Mesenchymal stem cell (in vitro differentiated cells and primary cell): ENCODE measurements at regions not wholly inside any gene's neighbourhood (a gene's known extent, or its start where the extent isn't known, plus 50 kb on each side); places are given as distances from the start of the nearest gene placed in this dataset.

Source experiments
- DNase-seq: peaks from one replicate; pipeline ENCODE4 v3.0.0-alpha.2; 2013
- H2AFZ ChIP-seq: one replicate; pipeline ENCODE4 v1.6.1; 2013; ENCODE audit warnings: low read depth, mild to moderate bottlenecking, control low read depth, inconsistent platforms, low read length, moderate library complexity
- H2AK5ac ChIP-seq: 2 replicates; pipeline ENCODE4 v1.6.1; 2013; ENCODE audit warnings: low read length, moderate library complexity, mild to moderate bottlenecking, inconsistent platforms; ENCODE audit not compliant: severe bottlenecking
- H2BK120ac ChIP-seq: one replicate; pipeline ENCODE4 v1.6.1; 2013; ENCODE audit warnings: low read depth, mild to moderate bottlenecking, inconsistent platforms, low read length, moderate library complexity
- H2BK12ac ChIP-seq, 2 experiments: one replicate each; pipeline ENCODE4 v1.6.1; 2013; ENCODE audit warnings: inconsistent platforms in 2 of 2, low read length in 2 of 2, mild to moderate bottlenecking in 2 of 2, moderate library complexity in 2 of 2, control low read depth in 1 of 2
- H2BK15ac ChIP-seq: one replicate; pipeline ENCODE4 v1.6.1; 2013; ENCODE audit warnings: mild to moderate bottlenecking, low read depth, inconsistent platforms; ENCODE audit not compliant: poor library complexity, severe bottlenecking
- H2BK5ac ChIP-seq: 2 replicates; pipeline ENCODE4 v1.6.1; 2013; ENCODE audit warnings: low read depth, mild to moderate bottlenecking, low read length, control low read depth, inconsistent platforms; ENCODE audit not compliant: poor library complexity, severe bottlenecking
- H3K14ac ChIP-seq, 2 experiments: one replicate each; pipeline ENCODE4 v1.6.1; 2013; ENCODE audit warnings: inconsistent platforms in 2 of 2, low read length in 2 of 2, control low read depth in 1 of 2, mild to moderate bottlenecking in 1 of 2, moderate library complexity in 1 of 2
- H3K18ac ChIP-seq, 2 experiments: one replicate each; pipeline ENCODE4 v1.6.1; 2013; ENCODE audit warnings: inconsistent platforms in 2 of 2, low read length in 2 of 2, control low read depth in 1 of 2, low read depth in 1 of 2, mild to moderate bottlenecking in 1 of 2
- H3K23ac ChIP-seq, 2 experiments: one replicate each; pipeline ENCODE4 v1.6.1; 2013; ENCODE audit warnings: inconsistent platforms in 2 of 2, low read length in 2 of 2, mild to moderate bottlenecking in 2 of 2, moderate library complexity in 2 of 2, control low read depth in 1 of 2
- H3K27ac ChIP-seq: 2 replicates; pipeline ENCODE4 v1.5.1; 2013; ENCODE audit warnings: mild to moderate bottlenecking, moderate library complexity, low read length, control low read depth, inconsistent platforms; ENCODE audit not compliant: poor library complexity, severe bottlenecking
- H3K27me3 ChIP-seq, 2 experiments: 2 replicates each; pipeline versions ENCODE4 v1.6.1 to v1.7.0; 2013; ENCODE audit warnings: low read length in 2 of 2, mild to moderate bottlenecking in 2 of 2, moderate library complexity in 2 of 2, control low read depth in 1 of 2, inconsistent platforms in 1 of 2; ENCODE audit not compliant: control insufficient read depth in 1 of 2, insufficient read depth in 1 of 2
- H3K36me3 ChIP-seq, 2 experiments: 2 replicates each; pipeline versions ENCODE4 v1.6.1 to v1.7.0; 2013; ENCODE audit warnings: low read length in 2 of 2, control low read depth in 1 of 2, inconsistent platforms in 1 of 2, low read depth in 1 of 2, mild to moderate bottlenecking in 1 of 2; ENCODE audit not compliant: insufficient read depth in 2 of 2, control insufficient read depth in 1 of 2
- H3K4ac ChIP-seq, 2 experiments: one replicate each; pipeline ENCODE4 v1.6.1; 2013; ENCODE audit warnings: inconsistent platforms in 2 of 2, low read length in 2 of 2, mild to moderate bottlenecking in 2 of 2, moderate library complexity in 2 of 2, control low read depth in 1 of 2, low read depth in 1 of 2
- H3K4me1 ChIP-seq: 2 replicates; pipeline ENCODE4 v1.6.1; 2013; ENCODE audit warnings: low read depth, low read length, control low read depth; ENCODE audit not compliant: control insufficient read depth, insufficient read depth
- H3K4me2 ChIP-seq: 2 replicates; pipeline ENCODE4 v1.6.1; 2013; ENCODE audit warnings: low read length, mild to moderate bottlenecking, inconsistent platforms; ENCODE audit not compliant: poor library complexity, severe bottlenecking
- H3K4me3 ChIP-seq, 2 experiments: 2 replicates each; pipeline versions ENCODE4 v1.5.1 to v1.7.0; 2013; ENCODE audit warnings: low read length in 2 of 2, mild to moderate bottlenecking in 2 of 2, control low read depth in 1 of 2, low read depth in 1 of 2; ENCODE audit not compliant: insufficient read depth in 1 of 2
- H3K79me1 ChIP-seq: replicated peaks from 2 replicates; pipeline ENCODE4 v1.6.1; 2013; ENCODE audit warnings: mild to moderate bottlenecking, control low read depth, low read length, inconsistent platforms; ENCODE audit not compliant: poor library complexity, severe bottlenecking
- H3K9ac ChIP-seq: 2 replicates; pipeline ENCODE4 v1.7.0; 2013; ENCODE audit warnings: mild to moderate bottlenecking, low read length, moderate library complexity
- H3K9me3 ChIP-seq: 2 replicates; pipeline ENCODE4 v1.7.0; 2013; ENCODE audit warnings: mild to moderate bottlenecking, low read length; ENCODE audit not compliant: control insufficient read depth
- H4K8ac ChIP-seq: one replicate; pipeline ENCODE4 v1.6.1; 2013; ENCODE audit warnings: inconsistent platforms, mild to moderate bottlenecking, low read length, moderate library complexity
- H4K91ac ChIP-seq: one replicate; pipeline ENCODE4 v1.6.1; 2013; ENCODE audit warnings: mild to moderate bottlenecking, low read length, inconsistent platforms
- WGBS: methylation state at CpG from one replicate; pipeline ENCODE4 v1.1.7; 2013; ENCODE audit warnings: mixed read lengths; 5-methylcytosine and 5-hydroxymethylcytosine counted together

GRCh38 chr2:18151237-18151636, 272.8 kb downstream of the KCNS3 start:
- H4K8ac ChIP-seq = no peak overlapping the region
- no peak overlapping the region for H2BK15ac ChIP-seq
- no peak overlapping the region for H2BK12ac ChIP-seq
- no peak overlapping the region for H3K27ac ChIP-seq
- H3K14ac ChIP-seq = no peak overlapping the region
- no peak overlapping the region for H3K4me2 ChIP-seq
- 86% methylated on average over 2 of the region's 4 CpGs for WGBS
- H2AK5ac ChIP-seq = no peak overlapping the region
- H3K9me3 ChIP-seq = no peaks in the 10 kb centered on the region
- no peaks in the 10 kb centered on the region for H3K36me3 ChIP-seq
- no peak overlapping the region for H2BK5ac ChIP-seq
- H3K9ac ChIP-seq = no peak overlapping the region
- no peak overlapping the region for H3K4ac ChIP-seq
- H4K91ac ChIP-seq = no peak overlapping the region
- no peak overlapping the region for H3K18ac ChIP-seq
- H3K27me3 ChIP-seq = peaks cover 0 to 24% of the 10 kb centered on the region in 2 experiments
- no peak overlapping the region for H3K4me3 ChIP-seq
- no peak for DNase-seq
- no peaks in the 10 kb centered on the region for H3K79me1 ChIP-seq
- H3K4me1 ChIP-seq = no peaks in the 10 kb centered on the region
- H3K23ac ChIP-seq = no peak overlapping the region
- H2AFZ ChIP-seq = no peak overlapping the region
- H2BK120ac ChIP-seq = no peak overlapping the region

- Histone ChIP-seq H3K9ac (no peak overlapping the region), H2BK120ac (no peak overlapping the region), H3K4me1 (no peaks in the 10 kb centered on the region), H3K18ac (no peak overlapping the region), H2AFZ (no peak overlapping the region), H3K4me3 (no peak overlapping the region), H3K79me1 (no peaks in the 10 kb centered on the region), H2BK5ac (no peak overlapping the region), H2BK12ac (no peak overlapping the region), H3K36me3 (no peaks in the 10 kb centered on the region), H2AK5ac (no peak overlapping the region), H3K4ac (no peak overlapping the region), H2BK15ac (no peak overlapping the region), H4K91ac (no peak overlapping the region), H3K14ac (no peak overlapping the region), H3K23ac (no peak overlapping the region), H3K27ac (no peak overlapping the region), H3K9me3 (no peaks in the 10 kb centered on the region), H3K27me3 (peaks cover 0 to 10% of the 10 kb centered on the region in 2 experiments), H3K4me2 (no peak overlapping the region), H4K8ac (no peak overlapping the region)
- peak; percentile 60 for DNase-seq
- WGBS = 58% methylated on average over 2 of the region's 3 CpGs
Measured at GRCh38 chr2:18149660-18150246, 271.3 kb downstream of the KCNS3 start.

- Histone ChIP-seq H3K9me3 (no peaks in the 10 kb centered on the region), H2BK5ac (no peak overlapping the region), H3K36me3 (no peaks in the 10 kb centered on the region), H4K91ac (no peak overlapping the region), H2BK120ac (no peak overlapping the region), H2BK12ac (no peak overlapping the region), H2BK15ac (no peak overlapping the region), H3K4me2 (no peak overlapping the region), H2AFZ (no peak overlapping the region), H3K27me3 (no peaks in the 10 kb centered on the region), H4K8ac (no peak overlapping the region), H3K4me3 (no peak overlapping the region), H3K79me1 (no peaks in the 10 kb centered on the region), H3K18ac (no peak overlapping the region), H3K9ac (no peak overlapping the region), H3K14ac (no peak overlapping the region), H3K23ac (no peak overlapping the region), H3K4ac (no peak overlapping the region), H2AK5ac (no peak overlapping the region), H3K27ac (no peak overlapping the region), H3K4me1 (no peaks in the 10 kb centered on the region)
- no peak for DNase-seq
- 76% methylated on average over 5 of the region's 6 CpGs for WGBS
Measured at GRCh38 chr2:18136881-18137475, 258.5 kb downstream of the KCNS3 start.

- no peak overlapping the region for H4K8ac ChIP-seq
- no peak overlapping the region for H2BK15ac ChIP-seq
- no peak for DNase-seq
- no peak overlapping the region for H3K4ac ChIP-seq
- H3K9me3 ChIP-seq = no peaks in the 10 kb centered on the region
- H2AFZ ChIP-seq = no peak overlapping the region
- H2BK5ac ChIP-seq = no peak overlapping the region
- H3K27me3 ChIP-seq = no peaks in the 10 kb centered on the region
- H2BK120ac ChIP-seq = no peak overlapping the region
- H3K27ac ChIP-seq = no peak overlapping the region
- no peaks in the 10 kb centered on the region for H3K36me3 ChIP-seq
- no peak overlapping the region for H2AK5ac ChIP-seq
- no peak overlapping the region for H3K18ac ChIP-seq
- no peak overlapping the region for H2BK12ac ChIP-seq
- no peak overlapping the region for H3K23ac ChIP-seq
- no peak overlapping the region for H3K14ac ChIP-seq
- no peak overlapping the region for H3K9ac ChIP-seq
- no peak overlapping the region for H4K91ac ChIP-seq
- H3K4me3 ChIP-seq = no peak overlapping the region
- H3K4me2 ChIP-seq = no peak overlapping the region
- H3K79me1 ChIP-seq = no peaks in the 10 kb centered on the region
- no peaks in the 10 kb centered on the region for H3K4me1 ChIP-seq
Measured at GRCh38 chr2:18133310-18133709, 254.8 kb downstream of the KCNS3 start.
